Ishikawa (cell line): ENCODE measurements at regions not wholly inside any gene's neighbourhood (a gene's known extent, or its start where the extent isn't known, plus 50 kb on each side); places are given as distances from the start of the nearest gene placed in this dataset.
A peak's percentile ranks its signal among the peaks of the same experiment; 100 is the strongest.

Experiments used
- CEBPB ChIP-seq: IDR thresholded peaks from 2 replicates; pipeline ENCODE4 v1.6.1; 2012
- CREB1 ChIP-seq: IDR thresholded peaks from 2 replicates; pipeline ENCODE4 v1.6.1; 2012; ENCODE audit warnings: low read depth
- EGR1 ChIP-seq: IDR thresholded peaks from 2 replicates; pipeline ENCODE4 v1.6.1; 2012
- EP300 ChIP-seq: IDR thresholded peaks from 2 replicates; pipeline ENCODE4 v1.6.1; 2012; ENCODE audit warnings: borderline replicate concordance
- FOXM1 ChIP-seq: IDR thresholded peaks from 2 replicates; pipeline ENCODE4 v1.6.1; 2012; ENCODE audit warnings: low read depth, borderline replicate concordance
- NFIC ChIP-seq: IDR thresholded peaks from 2 replicates; pipeline ENCODE4 v1.6.1; 2012
- RAD21 ChIP-seq: IDR thresholded peaks from 2 replicates; pipeline ENCODE4 v1.6.1; 2012; ENCODE audit warnings: low read depth
- TAF1 ChIP-seq: IDR thresholded peaks from 2 replicates; pipeline ENCODE4 v1.6.1; 2012; ENCODE audit warnings: low read depth, mild to moderate bottlenecking
- TCF12 ChIP-seq: IDR thresholded peaks from 2 replicates; pipeline ENCODE4 v1.6.1; 2012; ENCODE audit warnings: low read depth
- TEAD4 ChIP-seq: IDR thresholded peaks from 2 replicates; pipeline ENCODE4 v1.6.1; 2012
- YY1 ChIP-seq: IDR thresholded peaks from 2 replicates; pipeline ENCODE4 v1.6.1; 2012; ENCODE audit warnings: low read depth
- ZBTB7A ChIP-seq: IDR thresholded peaks from 2 replicates; pipeline ENCODE4 v1.6.1; 2012; ENCODE audit warnings: low read depth
- TF ChIP-seq, protein P1 (sequence below): IDR thresholded peaks from 2 replicates; pipeline ENCODE4 v1.6.1; 2012
- TF ChIP-seq, protein P2 (sequence below): IDR thresholded peaks from 2 replicates; pipeline ENCODE4 v1.6.1; 2012; ENCODE audit warnings: low read depth, mild to moderate bottlenecking
- TF ChIP-seq, protein P3 (sequence below): IDR thresholded peaks from 2 replicates; pipeline ENCODE4 v1.6.1; 2012

DNA sequence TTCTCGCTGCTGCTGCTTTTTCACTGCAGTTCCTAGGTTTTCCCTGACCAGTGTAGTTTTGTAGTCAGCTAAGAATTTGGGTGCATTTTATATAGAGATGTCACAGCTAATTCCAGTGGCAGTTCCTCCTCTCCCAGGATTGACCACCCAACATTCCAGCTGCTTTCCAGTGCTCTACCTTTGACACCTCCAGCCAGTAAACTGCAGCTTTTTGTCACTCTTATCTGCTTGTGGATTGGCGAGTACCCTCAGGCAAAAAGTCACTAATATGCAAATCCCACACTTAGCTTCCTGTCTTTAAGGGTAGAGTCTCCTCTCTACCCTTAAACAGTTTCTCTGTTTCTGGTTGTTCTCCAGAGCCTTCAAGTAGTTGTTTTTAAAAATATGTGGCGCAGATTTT is 146.9 kb upstream of the KCNG1 start:
- TF ChIP-seq YY1 (no peak), NFIC (no peak), EGR1 (no peak), EP300 (no peak), TAF1 (no peak)
- TF ChIP-seq, protein P1, sequence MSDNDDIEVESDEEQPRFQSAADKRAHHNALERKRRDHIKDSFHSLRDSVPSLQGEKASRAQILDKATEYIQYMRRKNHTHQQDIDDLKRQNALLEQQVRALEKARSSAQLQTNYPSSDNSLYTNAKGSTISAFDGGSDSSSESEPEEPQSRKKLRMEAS: no peak

DNA sequence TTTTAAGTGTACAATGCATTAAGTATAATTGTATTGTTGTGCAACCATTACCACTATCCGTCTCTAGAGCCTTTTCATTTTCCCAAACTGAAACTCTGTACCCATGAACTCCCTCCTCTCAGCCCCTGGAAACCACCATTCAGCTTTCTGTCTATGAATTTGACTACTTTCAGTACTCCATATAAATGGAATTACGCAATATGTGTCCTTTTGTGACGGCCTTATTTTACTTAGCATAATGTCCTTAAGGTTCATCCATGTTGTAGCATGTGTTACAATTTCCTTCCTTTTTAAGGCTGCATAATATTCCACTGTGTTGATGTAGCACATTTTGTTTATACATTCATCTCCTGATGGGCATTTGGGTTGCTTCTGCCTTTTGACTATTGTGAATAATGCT is 143.6 kb upstream of the KCNG1 start:
- TF ChIP-seq CREB1: no peak
- peak; percentile 52; the same call in 1 of the 2 replicates for TF ChIP-seq CEBPB
- no peak for TF ChIP-seq TAF1
- no peak for TF ChIP-seq FOXM1
- no peak for TF ChIP-seq TEAD4
- TF ChIP-seq EGR1: no peak
- TF ChIP-seq, protein P1: no peak

DNA sequence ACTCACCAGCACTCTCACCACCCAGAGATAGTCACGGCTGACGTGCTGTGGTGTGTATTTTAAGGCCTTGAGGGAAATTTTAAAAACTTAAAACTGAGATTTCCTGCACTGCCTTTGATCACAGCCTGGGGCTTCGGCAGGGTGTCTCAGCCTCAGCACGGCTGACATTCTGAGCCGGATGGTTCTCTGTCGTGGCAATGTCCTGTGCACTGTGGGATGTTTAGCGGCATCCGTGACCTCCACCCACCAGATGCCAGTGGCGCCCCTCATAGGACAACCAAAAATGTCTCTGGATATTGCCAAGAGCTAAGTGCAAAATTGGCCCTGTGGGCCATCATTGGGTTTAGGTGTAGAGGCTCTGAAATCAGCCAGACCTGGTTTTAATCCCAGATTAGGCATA is 142.2 kb upstream of the KCNG1 start:
- TF ChIP-seq TEAD4 (no peak), NFIC (no peak), CEBPB (no peak), YY1 (no peak), TCF12 (no peak), TAF1 (no peak), EGR1 (no peak), FOXM1 (no peak), RAD21 (no peak), CREB1 (no peak), ZBTB7A (no peak), EP300 (no peak)
- TF ChIP-seq, protein P2, sequence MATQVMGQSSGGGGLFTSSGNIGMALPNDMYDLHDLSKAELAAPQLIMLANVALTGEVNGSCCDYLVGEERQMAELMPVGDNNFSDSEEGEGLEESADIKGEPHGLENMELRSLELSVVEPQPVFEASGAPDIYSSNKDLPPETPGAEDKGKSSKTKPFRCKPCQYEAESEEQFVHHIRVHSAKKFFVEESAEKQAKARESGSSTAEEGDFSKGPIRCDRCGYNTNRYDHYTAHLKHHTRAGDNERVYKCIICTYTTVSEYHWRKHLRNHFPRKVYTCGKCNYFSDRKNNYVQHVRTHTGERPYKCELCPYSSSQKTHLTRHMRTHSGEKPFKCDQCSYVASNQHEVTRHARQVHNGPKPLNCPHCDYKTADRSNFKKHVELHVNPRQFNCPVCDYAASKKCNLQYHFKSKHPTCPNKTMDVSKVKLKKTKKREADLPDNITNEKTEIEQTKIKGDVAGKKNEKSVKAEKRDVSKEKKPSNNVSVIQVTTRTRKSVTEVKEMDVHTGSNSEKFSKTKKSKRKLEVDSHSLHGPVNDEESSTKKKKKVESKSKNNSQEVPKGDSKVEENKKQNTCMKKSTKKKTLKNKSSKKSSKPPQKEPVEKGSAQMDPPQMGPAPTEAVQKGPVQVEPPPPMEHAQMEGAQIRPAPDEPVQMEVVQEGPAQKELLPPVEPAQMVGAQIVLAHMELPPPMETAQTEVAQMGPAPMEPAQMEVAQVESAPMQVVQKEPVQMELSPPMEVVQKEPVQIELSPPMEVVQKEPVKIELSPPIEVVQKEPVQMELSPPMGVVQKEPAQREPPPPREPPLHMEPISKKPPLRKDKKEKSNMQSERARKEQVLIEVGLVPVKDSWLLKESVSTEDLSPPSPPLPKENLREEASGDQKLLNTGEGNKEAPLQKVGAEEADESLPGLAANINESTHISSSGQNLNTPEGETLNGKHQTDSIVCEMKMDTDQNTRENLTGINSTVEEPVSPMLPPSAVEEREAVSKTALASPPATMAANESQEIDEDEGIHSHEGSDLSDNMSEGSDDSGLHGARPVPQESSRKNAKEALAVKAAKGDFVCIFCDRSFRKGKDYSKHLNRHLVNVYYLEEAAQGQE: no peak
- TF ChIP-seq, protein P3, sequence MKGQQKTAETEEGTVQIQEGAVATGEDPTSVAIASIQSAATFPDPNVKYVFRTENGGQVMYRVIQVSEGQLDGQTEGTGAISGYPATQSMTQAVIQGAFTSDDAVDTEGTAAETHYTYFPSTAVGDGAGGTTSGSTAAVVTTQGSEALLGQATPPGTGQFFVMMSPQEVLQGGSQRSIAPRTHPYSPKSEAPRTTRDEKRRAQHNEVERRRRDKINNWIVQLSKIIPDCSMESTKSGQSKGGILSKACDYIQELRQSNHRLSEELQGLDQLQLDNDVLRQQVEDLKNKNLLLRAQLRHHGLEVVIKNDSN: no peak
- TF ChIP-seq, protein P1: no peak

DNA sequence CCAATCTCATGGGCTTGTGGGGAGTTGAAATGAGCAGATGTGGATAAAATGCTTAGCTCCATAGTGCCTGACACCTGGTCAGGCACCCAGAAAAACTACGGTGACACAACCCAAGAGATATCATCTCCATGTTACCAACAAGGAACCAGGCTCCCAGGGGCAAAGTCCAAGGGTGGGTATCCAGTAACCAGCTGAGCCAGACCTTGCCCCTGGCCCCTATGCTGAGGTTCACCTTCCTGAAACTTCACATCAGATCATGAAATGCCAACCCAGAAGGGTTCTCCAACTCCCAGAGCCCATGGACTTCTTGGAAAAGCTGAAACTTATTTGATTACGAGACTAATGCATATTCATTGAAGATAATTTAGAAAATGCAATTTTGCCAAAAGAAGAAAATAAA is 141.8 kb upstream of the KCNG1 start:
- TF ChIP-seq RAD21 (no peak), EP300 (no peak), FOXM1 (no peak), EGR1 (no peak)
- TF ChIP-seq, protein P1: no peak
- TF ChIP-seq, protein P3: no peak

DNA sequence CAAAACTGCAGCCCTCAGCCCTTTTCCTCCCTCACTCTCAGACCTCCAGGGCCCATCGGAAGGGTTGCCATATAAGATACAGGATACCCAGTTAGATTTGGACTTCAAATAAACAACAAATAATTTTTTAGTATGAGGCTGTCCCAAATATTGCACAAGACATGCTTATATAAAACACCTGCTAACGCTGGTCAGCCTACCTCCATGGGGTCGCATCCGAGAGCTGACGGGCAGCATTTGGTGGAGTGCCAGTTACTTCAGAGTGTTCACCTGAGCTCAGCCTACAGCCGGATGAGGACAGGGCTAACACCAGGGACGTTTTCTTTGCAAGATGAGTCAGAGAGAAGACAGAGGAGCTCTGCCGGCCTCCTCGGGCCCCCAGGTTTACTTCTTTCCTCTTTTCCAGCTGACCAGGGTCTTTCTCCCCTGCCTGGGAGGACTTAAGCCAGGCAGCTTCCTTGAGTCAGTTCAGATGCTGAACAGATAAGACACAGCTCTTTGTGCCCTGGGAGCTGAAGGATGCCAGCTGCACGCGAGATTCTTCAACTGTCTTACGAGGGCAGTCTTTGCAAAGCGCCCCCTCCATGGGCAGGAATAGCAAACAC is 141.2 kb upstream of the KCNG1 start:
- TF ChIP-seq EP300 (no peak), CEBPB (no peak), FOXM1 (no peak), ZBTB7A (no peak), YY1 (no peak), EGR1 (no peak), RAD21 (no peak), TCF12 (no peak), TAF1 (no peak), TEAD4 (no peak), NFIC (no peak), CREB1 (no peak)
- TF ChIP-seq, protein P3: no peak
- TF ChIP-seq, protein P2: no peak
- TF ChIP-seq, protein P1: no peak
